Kidney (tissue), 13 donors: ENCODE measurements at regions not wholly inside any gene's neighbourhood (a gene's known extent, or its start where the extent isn't known, plus 50 kb on each side); places are given as distances from the start of the nearest gene placed in this dataset.
A peak's percentile ranks its signal among the peaks of the same experiment; 100 is the strongest.

Source experiments
- DNase-seq, 5 donors: peaks; one replicate each; pipeline ENCODE4 v3.0.0-alpha.2; 2013 to 2020
- FAIRE-seq: peaks from 2 replicates; lab custom pipeline; 2012; peaks lifted over from hg19 to GRCh38; lab: Jason Lieb, UNC
- H3K27ac ChIP-seq, 2 donors: one replicate each; pipeline ENCODE4 v1.7.0; 2013; ENCODE audit warnings: low read depth in 2 of 2, low read length in 2 of 2, inconsistent platforms in 1 of 2
- H3K27me3 ChIP-seq: one replicate; pipeline ENCODE4 v1.7.1; 2013; ENCODE audit warnings: low read length, inconsistent platforms; ENCODE audit not compliant: control insufficient read depth, insufficient read depth
- H3K36me3 ChIP-seq, 3 donors: one replicate each; pipeline versions ENCODE4 v1.7.0 to v1.7.1; 2013; ENCODE audit warnings: low read length in 3 of 3, control low read depth in 1 of 3, inconsistent platforms in 1 of 3; ENCODE audit not compliant: insufficient read depth in 3 of 3, control insufficient read depth in 2 of 3
- H3K4me1 ChIP-seq, 3 donors: one replicate each; pipeline versions ENCODE4 v1.7.0 to v1.7.1; 2013; ENCODE audit warnings: low read length in 3 of 3, inconsistent platforms in 1 of 3, low read depth in 1 of 3; ENCODE audit not compliant: control insufficient read depth in 2 of 3, insufficient read depth in 2 of 3
- H3K4me3 ChIP-seq, 3 donors: one replicate each; pipeline versions ENCODE4 v1.7.0 to v1.8.1; 2013; ENCODE audit warnings: low read length in 3 of 3, control low read depth in 1 of 3, inconsistent platforms in 1 of 3
- H3K9ac ChIP-seq, 3 donors: one replicate each; pipeline versions ENCODE4 v1.7.0 to v1.7.1; 2013; ENCODE audit warnings: low read length in 3 of 3, control low read depth in 1 of 3, inconsistent platforms in 1 of 3
- H3K9me3 ChIP-seq, 3 donors: one replicate each; pipeline versions ENCODE4 v1.7.0 to v1.7.1; 2013; ENCODE audit warnings: low read length in 3 of 3, control low read depth in 1 of 3, inconsistent platforms in 1 of 3; ENCODE audit not compliant: control insufficient read depth in 2 of 3, insufficient read depth in 1 of 3
- CTCF ChIP-seq: IDR thresholded peaks from 3 replicates; pipeline ENCODE4 v1.5.1; 2012; ENCODE audit warnings: mild to moderate bottlenecking, moderate library complexity, borderline replicate concordance; ENCODE audit not compliant: insufficient read depth; ENCODE audit errors: extremely low read depth
- intact Hi-C: fragments of 100-400 bp; cut with DNase I; formaldehyde crosslinking; loops from one replicate; pipeline ENCODE4 v1.11.1; 2022
- donor health status: control.
- donor health status: control.
- donor health status: control.
- donor health status: control.
- donor health status: control.
- donor health status: DM: yes; HTN: yes; CAD: no.
- donor health status: Normal renal cell carcinoma (clear cell type).

GRCh38 chr10:22475651-22476600, 130.6 kb downstream of the SPAG6 start:
- intact Hi-C loops = no loop called here
- no peak overlapping the region for H3K9ac ChIP-seq

GRCh38 chr10:22476601-22477321, 131.5 kb downstream of the SPAG6 start:
- no peaks in the 10 kb centered on the region for H3K36me3 ChIP-seq
- FAIRE-seq (no peak), DNase-seq (peak in 4 of 5 donors; percentile 31 to 59 (median 42))
- H3K4me3 ChIP-seq = no peak overlapping the region
- intact Hi-C loops = no loop called here
- H3K4me1 ChIP-seq = no peaks in the 10 kb centered on the region
- H3K9me3 ChIP-seq = no peaks in the 10 kb centered on the region
- no peak for TF ChIP-seq CTCF
- H3K27ac ChIP-seq = no peak overlapping the region
- H3K9ac ChIP-seq = no peak overlapping the region
- H3K27me3 ChIP-seq = peaks cover 35% of the 10 kb centered on the region

More at GRCh38 chr10:22475651-22476600, 130.6 kb downstream of the SPAG6 start:
- H3K4me1 ChIP-seq = no peaks in the 10 kb centered on the region
- no peak overlapping the region for H3K27ac ChIP-seq
- H3K27me3 ChIP-seq = peaks cover 38% of the 10 kb centered on the region
- FAIRE-seq (no peak), DNase-seq (peak in 4 of 5 donors; percentile 54 to 68 (median 62))
- H3K36me3 ChIP-seq = no peaks in the 10 kb centered on the region
- peak overlapping the region in 1 of 3 donors; percentile 43 for H3K4me3 ChIP-seq
- TF ChIP-seq CTCF = no peak
- H3K9me3 ChIP-seq = no peaks in the 10 kb centered on the region

GRCh38 chr10:22477334-22478287, 132.3 kb downstream of the SPAG6 start:
- Histone ChIP-seq H3K4me1 (no peaks in the 10 kb centered on the region), H3K9ac (no peak overlapping the region), H3K4me3 (no peak overlapping the region), H3K9me3 (no peaks in the 10 kb centered on the region), H3K27me3 (peaks cover 34% of the 10 kb centered on the region), H3K36me3 (no peaks in the 10 kb centered on the region), H3K27ac (no peak overlapping the region)
- no peak for FAIRE-seq
- peak in 4 of 5 donors; percentile 41 to 63 (median 52) for DNase-seq
- intact Hi-C loops = no loop called here
- no peak for TF ChIP-seq CTCF
